Left ventricle myocardium inferior (tissue), 1 donor: ENCODE measurements at regions not wholly inside any gene's neighbourhood (a gene's known extent, or its start where the extent isn't known, plus 50 kb on each side); places are given as distances from the start of the nearest gene placed in this dataset.

Experiments used
- DNase-seq: peaks from one replicate; pipeline ENCODE4 v3.0.0-alpha.2; 2020
- H3K27ac ChIP-seq: fragments of 200-600 bp; replicated peaks from 2 replicates; pipeline ENCODE4 v1.8.0; 2021
- H3K27me3 ChIP-seq: fragments of 200-600 bp; 2 replicates; pipeline ENCODE4 v1.8.0; 2021; ENCODE audit warnings: low read depth
- H3K36me3 ChIP-seq: fragments of 200-600 bp; 2 replicates; pipeline ENCODE4 v1.8.0; 2021
- H3K4me1 ChIP-seq: fragments of 200-600 bp; 2 replicates; pipeline ENCODE4 v1.8.0; 2021
- H3K4me3 ChIP-seq: fragments of 200-600 bp; 2 replicates; pipeline ENCODE4 v1.8.0; 2021; ENCODE audit warnings: mild to moderate bottlenecking, moderate library complexity
- H3K9me3 ChIP-seq: fragments of 200-600 bp; replicated peaks from 2 replicates; pipeline ENCODE4 v1.8.0; 2021
- CTCF ChIP-seq: fragments of 200-600 bp; IDR thresholded peaks from 2 replicates; pipeline ENCODE4 v1.8.0; 2021; ENCODE audit warnings: antibody characterized with exemption, mild to moderate bottlenecking, borderline replicate concordance
- intact Hi-C: fragments of 100-400 bp; cut with micrococcal nuclease; formaldehyde crosslinking; loops from one replicate; pipeline ENCODE4 v1.11.0; 2022
- donor health status: DM: no; HTN: yes; CAD: no; lungs with severe emphysema.

DNA sequence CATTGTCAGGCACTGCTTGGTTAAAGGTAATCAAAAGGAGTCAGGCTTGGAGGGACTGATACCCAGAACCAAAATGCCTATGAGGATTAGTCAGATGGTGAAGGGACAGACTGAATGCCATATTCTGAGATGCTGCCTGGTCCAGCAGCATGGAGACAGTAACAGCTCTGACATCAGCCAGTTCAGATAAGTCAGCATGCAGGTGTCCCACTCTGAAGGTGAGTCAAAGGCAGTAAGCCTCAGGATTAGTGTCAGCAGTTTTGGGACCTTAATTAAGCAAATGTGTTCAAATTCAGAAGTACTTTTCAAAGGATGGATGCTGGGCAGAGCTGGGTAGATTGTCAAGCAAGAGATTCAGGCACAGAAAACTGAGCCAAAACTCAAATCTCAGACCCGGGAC, 198.4 kb downstream of the RPS12 start:
- Histone ChIP-seq H3K9me3 (peaks cover 8% of the 10 kb centered on the region), H3K27me3 (no peaks in the 10 kb centered on the region), H3K4me1 (no peaks in the 10 kb centered on the region), H3K36me3 (no peaks in the 10 kb centered on the region), H3K27ac (no peak overlapping the region), H3K4me3 (no peak overlapping the region)
- DNase-seq = no peak
- intact Hi-C loops = no loop called here
- no peak for TF ChIP-seq CTCF

DNA sequence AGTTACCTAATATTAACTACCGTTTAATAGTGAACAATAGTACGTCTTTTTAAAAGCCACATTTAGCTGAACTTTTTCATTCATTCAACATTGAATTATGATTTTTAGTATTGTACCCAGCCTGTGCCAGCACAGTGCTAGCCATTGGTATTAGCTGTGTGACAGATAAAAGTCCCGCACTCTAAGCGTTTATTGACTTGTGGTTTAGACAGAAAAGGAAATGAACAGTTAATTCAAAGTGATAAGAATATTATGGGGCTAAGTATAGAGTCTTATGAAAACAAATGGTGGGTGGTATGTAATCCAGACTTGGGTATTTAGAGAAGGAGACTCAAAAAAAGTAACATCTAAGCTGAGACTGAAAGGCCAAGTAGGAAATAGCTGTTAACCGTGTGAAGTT, 202.3 kb downstream of the RPS12 start:
- Histone ChIP-seq H3K27me3 (no peaks in the 10 kb centered on the region), H3K9me3 (peaks cover 20% of the 10 kb centered on the region), H3K27ac (no peak overlapping the region), H3K4me3 (no peak overlapping the region), H3K4me1 (no peaks in the 10 kb centered on the region), H3K36me3 (no peaks in the 10 kb centered on the region)
- intact Hi-C loops = no loop called here
- no peak for TF ChIP-seq CTCF
- no peak for DNase-seq

DNA sequence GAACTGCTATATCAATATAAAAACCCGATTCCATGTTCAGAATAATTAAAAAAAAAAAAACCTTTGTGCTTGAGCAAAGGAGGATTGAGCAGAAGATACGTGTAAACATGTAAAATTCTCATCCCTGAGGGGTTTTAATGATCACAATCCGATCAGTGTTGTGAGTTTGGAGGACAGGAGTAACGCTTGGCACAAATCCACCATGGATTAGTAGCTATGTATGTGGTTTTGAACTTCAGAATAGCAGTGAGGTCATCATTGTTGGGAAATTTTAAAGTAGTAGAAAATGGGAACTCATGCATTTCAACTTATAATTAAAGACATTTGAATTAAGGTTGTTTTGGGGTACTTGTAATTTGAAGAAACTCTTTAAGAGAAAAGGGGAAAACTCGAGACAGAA, 203.2 kb downstream of the RPS12 start:
- Histone ChIP-seq H3K27ac (no peak overlapping the region), H3K9me3 (peaks cover 12% of the 10 kb centered on the region), H3K4me1 (no peaks in the 10 kb centered on the region), H3K36me3 (no peaks in the 10 kb centered on the region), H3K4me3 (no peak overlapping the region), H3K27me3 (no peaks in the 10 kb centered on the region)
- intact Hi-C loops = no loop called here
- no peak for DNase-seq
- TF ChIP-seq CTCF = no peak

DNA sequence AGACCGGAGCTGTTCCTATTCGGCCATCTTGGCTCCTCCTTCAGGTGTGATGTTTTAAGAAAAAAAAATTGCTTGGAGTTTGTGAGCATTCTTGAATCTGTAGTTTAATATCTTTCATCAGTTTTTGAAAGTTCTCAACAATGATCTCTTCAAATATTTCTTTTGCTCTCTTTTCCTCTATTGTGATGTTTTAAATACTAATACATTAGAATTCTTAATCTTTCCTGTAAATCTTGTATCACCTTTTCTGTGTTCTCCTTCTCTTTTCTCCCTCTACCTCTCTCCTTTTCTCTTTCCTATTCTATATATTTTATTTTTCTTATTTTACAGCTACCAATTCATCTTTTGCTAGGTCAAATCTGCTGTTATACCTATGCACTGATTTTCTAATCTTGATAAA, 212.3 kb downstream of the RPS12 start:
- intact Hi-C loops = no loop called here
- DNase-seq = no peak
- TF ChIP-seq CTCF = no peak

GRCh38 chr6:133033263-133033662, 207.9 kb upstream of the EYA4 start:
- TF ChIP-seq CTCF = no peak
- H3K27me3 ChIP-seq = no peaks in the 10 kb centered on the region
- H3K9me3 ChIP-seq = no peaks in the 10 kb centered on the region
- H3K27ac ChIP-seq = no peak overlapping the region
- H3K4me1 ChIP-seq = no peaks in the 10 kb centered on the region
- H3K4me3 ChIP-seq = no peak overlapping the region
- no peaks in the 10 kb centered on the region for H3K36me3 ChIP-seq
- intact Hi-C loops = no loop called here
- DNase-seq = no peak

More for the DNA sequence above, 212.3 kb downstream of the RPS12 start:
- Histone ChIP-seq H3K36me3 (no peaks in the 10 kb centered on the region), H3K9me3 (peaks cover 10% of the 10 kb centered on the region), H3K4me3 (no peak overlapping the region), H3K27ac (no peak overlapping the region), H3K4me1 (no peaks in the 10 kb centered on the region), H3K27me3 (no peaks in the 10 kb centered on the region)
